Type B pancreatic cell (in vitro differentiated cells): ENCODE measurements at regions not wholly inside any gene's neighbourhood (a gene's known extent, or its start where the extent isn't known, plus 50 kb on each side); places are given as distances from the start of the nearest gene placed in this dataset.

Experiments used
- DNase-seq: peaks from one replicate; pipeline ENCODE4 v3.0.0; 2021; ENCODE audit warnings: mixed read lengths; ENCODE audit not compliant: unreplicated experiment; ENCODE audit errors: extremely low spot score
- H3K27ac Mint-ChIP-seq: 2 replicates; pipeline ENCODE4 v1.8.0; 2021; ENCODE audit warnings: mild to moderate bottlenecking, mixed read lengths
- H3K27me3 Mint-ChIP-seq: 2 replicates; pipeline ENCODE4 v1.8.0; 2021; ENCODE audit warnings: mixed read lengths
- H3K36me3 Mint-ChIP-seq: 2 replicates; pipeline ENCODE4 v1.8.0; 2021; ENCODE audit warnings: mixed read lengths
- H3K4me1 Mint-ChIP-seq: one replicate; pipeline ENCODE4 v1.8.0; 2021; ENCODE audit warnings: mixed read lengths; ENCODE audit not compliant: unreplicated experiment
- H3K4me3 Mint-ChIP-seq: 2 replicates; pipeline ENCODE4 v1.8.0; 2021; ENCODE audit warnings: mild to moderate bottlenecking, mixed read lengths
- H3K9me3 Mint-ChIP-seq: 2 replicates; pipeline ENCODE4 v1.8.0; 2021; ENCODE audit warnings: mixed read lengths
- CTCF ChIP-seq: fragments of 200-600 bp; sonication (generic); conservative IDR thresholded peaks from 2 replicates; pipeline ENCODE4 v1.5.0; 2021; ENCODE audit warnings: antibody characterized with exemption, mild to moderate bottlenecking

DNA sequence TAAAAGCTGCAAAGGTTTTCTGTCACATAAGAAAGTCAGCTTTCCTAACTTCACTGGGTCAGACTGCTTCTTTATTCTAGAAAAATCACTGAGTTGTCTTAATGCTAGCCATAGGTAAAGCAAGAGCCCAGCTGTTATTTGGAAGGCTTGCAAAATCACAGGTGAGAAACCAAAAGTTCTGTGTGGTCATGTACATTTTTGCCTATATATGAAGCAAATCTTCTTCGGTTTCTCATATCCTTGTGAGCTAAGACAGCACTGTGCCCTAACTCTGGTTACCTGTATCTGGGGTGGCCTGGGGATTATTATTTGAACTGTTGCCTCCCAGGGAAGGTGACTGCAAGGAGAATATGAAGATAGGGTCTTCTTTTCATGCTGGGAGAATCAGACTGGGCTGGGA is 444.9 kb upstream of the CLINT1 start:
- peaks cover 6% of the 10 kb centered on the region for H3K27me3 Mint-ChIP-seq
- no peak overlapping the region for H3K27ac Mint-ChIP-seq
- no peaks in the 10 kb centered on the region for H3K9me3 Mint-ChIP-seq
- H3K4me3 Mint-ChIP-seq, result no peak overlapping the region
- peaks cover 10% of the 10 kb centered on the region for H3K4me1 Mint-ChIP-seq
- TF ChIP-seq CTCF, result no peak
- no peaks in the 10 kb centered on the region for H3K36me3 Mint-ChIP-seq
- DNase-seq, result no peak

GRCh38 chr5:158303275-158303674 is 444.3 kb upstream of the CLINT1 start:
- H3K4me1 Mint-ChIP-seq, result peaks cover 4% of the 10 kb centered on the region
- H3K27me3 Mint-ChIP-seq, result peaks cover 6% of the 10 kb centered on the region
- no peaks in the 10 kb centered on the region for H3K36me3 Mint-ChIP-seq
- no peak for DNase-seq
- no peaks in the 10 kb centered on the region for H3K9me3 Mint-ChIP-seq
- no peak for TF ChIP-seq CTCF
- H3K27ac Mint-ChIP-seq, result no peak overlapping the region
- H3K4me3 Mint-ChIP-seq, result no peak overlapping the region

DNA sequence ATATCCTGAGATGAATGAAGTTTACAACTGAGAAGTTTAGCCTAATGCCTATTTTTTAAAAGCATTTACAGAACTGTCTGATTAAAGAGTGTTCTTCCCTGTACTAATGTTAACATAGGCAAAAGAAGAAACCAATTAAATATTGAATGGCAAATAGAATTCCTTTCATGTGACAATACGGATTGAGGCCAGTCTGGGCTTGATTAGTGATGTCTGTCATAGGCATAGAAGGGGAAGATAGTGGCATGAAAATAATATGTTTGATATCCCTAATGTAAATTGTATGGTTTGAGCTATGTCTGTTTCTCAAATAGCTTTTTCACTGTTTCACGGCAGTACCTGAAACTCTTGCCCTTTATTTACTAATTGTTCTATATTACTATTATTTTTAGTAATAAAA is 443.1 kb upstream of the CLINT1 start:
- Mint-ChIP-seq H3K27me3 (peaks cover 3% of the 10 kb centered on the region), H3K36me3 (no peaks in the 10 kb centered on the region), H3K4me1 (peaks cover 4% of the 10 kb centered on the region), H3K27ac (no peak overlapping the region), H3K9me3 (no peaks in the 10 kb centered on the region), H3K4me3 (no peak overlapping the region)
- no peak for TF ChIP-seq CTCF
- DNase-seq, result no peak

GRCh38 chr5:158301186-158301585 is 442.2 kb upstream of the CLINT1 start:
- DNase-seq, result no peak
- H3K27me3 Mint-ChIP-seq, result peaks cover 3% of the 10 kb centered on the region
- no peak overlapping the region for H3K27ac Mint-ChIP-seq
- H3K36me3 Mint-ChIP-seq, result no peaks in the 10 kb centered on the region
- H3K4me1 Mint-ChIP-seq, result peaks cover 4% of the 10 kb centered on the region
- H3K4me3 Mint-ChIP-seq, result no peak overlapping the region
- no peaks in the 10 kb centered on the region for H3K9me3 Mint-ChIP-seq
- no peak for TF ChIP-seq CTCF

DNA sequence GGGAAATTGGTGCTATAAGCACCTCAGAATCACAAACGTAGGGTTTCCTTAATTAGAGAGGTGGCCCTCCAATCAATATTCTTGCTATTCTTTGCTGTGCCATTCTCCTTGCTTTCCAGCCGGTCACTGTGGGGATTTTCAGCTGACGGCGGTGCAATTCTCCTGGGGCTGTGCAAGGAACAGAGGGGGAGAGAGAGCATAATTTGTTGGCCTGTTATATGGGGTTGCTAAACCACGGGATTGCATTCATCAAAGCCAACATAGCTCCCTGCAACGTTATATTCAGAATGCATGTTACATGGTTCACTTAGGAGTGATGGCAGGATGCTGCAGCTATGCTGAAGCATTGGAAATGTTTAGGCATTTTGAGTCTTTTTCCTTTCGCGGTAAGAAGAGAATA is 441.3 kb upstream of the CLINT1 start:
- H3K36me3 Mint-ChIP-seq, result no peaks in the 10 kb centered on the region
- H3K4me3 Mint-ChIP-seq, result no peak overlapping the region
- no peak overlapping the region for H3K27ac Mint-ChIP-seq
- DNase-seq, result no peak
- no peaks in the 10 kb centered on the region for H3K9me3 Mint-ChIP-seq
- no peak for TF ChIP-seq CTCF
- peaks cover 4% of the 10 kb centered on the region for H3K4me1 Mint-ChIP-seq
- peaks cover 3% of the 10 kb centered on the region for H3K27me3 Mint-ChIP-seq

GRCh38 chr5:158297002-158297527 is 438.1 kb upstream of the CLINT1 start:
- H3K27me3 Mint-ChIP-seq, result peaks cover 3% of the 10 kb centered on the region
- H3K4me3 Mint-ChIP-seq, result no peak overlapping the region
- no peaks in the 10 kb centered on the region for H3K9me3 Mint-ChIP-seq
- TF ChIP-seq CTCF, result no peak
- H3K36me3 Mint-ChIP-seq, result no peaks in the 10 kb centered on the region
- H3K4me1 Mint-ChIP-seq, result peaks cover 4% of the 10 kb centered on the region
- DNase-seq, result no peak
- H3K27ac Mint-ChIP-seq, result no peak overlapping the region
